Tibial nerve (tissue), 4 donors: ENCODE measurements at regions not wholly inside any gene's neighbourhood (a gene's known extent, or its start where the extent isn't known, plus 50 kb on each side); places are given as distances from the start of the nearest gene placed in this dataset.
"Not testable (repeated sequence)": the region's sequence is repeated elsewhere in the genome, so short reads cannot be mapped to it uniquely, and the experiment has no call there.

Experiments
- DNase-seq, 2 donors: peaks; one replicate each; pipeline ENCODE4 v3.0.0-alpha.2; 2019; ENCODE audit warnings: low spot score in 2 of 2
- H3K27ac ChIP-seq, 4 donors: fragments of 200-600 bp; sonication (generic) in 3 of 4; one replicate each; pipeline ENCODE4 v1.5.1; 2017 to 2019; ENCODE audit warnings: mild to moderate bottlenecking in 1 of 4
- H3K27me3 ChIP-seq, 2 donors: fragments of 200-600 bp; sonication (generic) in 1 of 2; one replicate each; pipeline versions ENCODE4 v1.5.1 to v1.6.0; 2017 to 2019
- H3K36me3 ChIP-seq, 3 donors: fragments of 200-600 bp; sonication (generic); one replicate each; pipeline ENCODE4 v1.5.1; 2018 to 2019
- H3K4me1 ChIP-seq, 4 donors: fragments of 200-600 bp; sonication (generic) in 3 of 4; one replicate each; pipeline ENCODE4 v1.5.1; 2017 to 2019
- H3K4me3 ChIP-seq, 4 donors: fragments of 200-600 bp; sonication (generic) in 3 of 4; one replicate each; pipeline ENCODE4 v1.5.1; 2017 to 2019; ENCODE audit warnings: mild to moderate bottlenecking in 1 of 4, moderate library complexity in 1 of 4
- H3K9me3 ChIP-seq, 4 donors: fragments of 200-600 bp; sonication (generic) in 3 of 4; one replicate each; pipeline ENCODE4 v1.5.1; 2017 to 2019
- CTCF ChIP-seq, 5 experiments: fragments of 200-600 bp in 3 of 5; fragments of 450-650 bp in 2 of 5; sonication (generic) in 3 of 5; IDR thresholded peaks; one replicate each; pipeline ENCODE4 v1.5.1; 2016 to 2019; ENCODE audit warnings: antibody characterized with exemption in 5 of 5, mild to moderate bottlenecking in 3 of 5, moderate library complexity in 2 of 5
- EP300 ChIP-seq, 2 donors: sonication (generic); formaldehyde crosslinking; IDR thresholded peaks; one replicate each; pipeline ENCODE4 v1.6.1; 2017; ENCODE audit warnings: antibody characterized with exemption in 2 of 2, mild to moderate bottlenecking in 1 of 2
- POLR2A ChIP-seq, 2 donors: fragments of 450-650 bp; IDR thresholded peaks; one replicate each; pipeline ENCODE4 v1.6.1; 2017; ENCODE audit warnings: antibody characterized with exemption in 2 of 2, mild to moderate bottlenecking in 2 of 2, moderate library complexity in 2 of 2
- WGBS, 2 donors: methylation state at CpG; one replicate each; pipeline ENCODE4 v1.1.5; 2018; 5-methylcytosine and 5-hydroxymethylcytosine counted together

- H3K4me1 ChIP-seq, result peaks cover 0 to 17% (median 0%) of the 10 kb centered on the region in 4 donors
- H3K27ac ChIP-seq, result no peak overlapping the region
- DNase-seq, result no peak
- no peak for TF ChIP-seq EP300 (IDR thresholded peaks at IDR 0.05)
- H3K9me3 ChIP-seq, result peaks cover 0 to 3% (median 0%) of the 10 kb centered on the region in 4 donors
- H3K36me3 ChIP-seq, result no peaks in the 10 kb centered on the region
- no peak overlapping the region for H3K4me3 ChIP-seq
- H3K27me3 ChIP-seq, result no peaks in the 10 kb centered on the region
Measured at GRCh38 chr7:69285854-69286253, 312.4 kb upstream of the AUTS2 start.

- H3K27me3 ChIP-seq, result no peaks in the 10 kb centered on the region
- H3K4me1 ChIP-seq, result no peaks in the 10 kb centered on the region
- H3K36me3 ChIP-seq, result no peaks in the 10 kb centered on the region
- no peaks in the 10 kb centered on the region for H3K9me3 ChIP-seq
- TF ChIP-seq EP300 (IDR thresholded peaks at IDR 0.05) (no peak), POLR2A (IDR thresholded peaks at IDR 0.05) (no peak), CTCF (IDR thresholded peaks at IDR 0.05) (no peak)
- no peak for DNase-seq
- 39 to 65% methylated on average over 3 of the region's 3 CpGs for WGBS, 2 donors
- no peak overlapping the region for H3K27ac ChIP-seq
- no peak overlapping the region for H3K4me3 ChIP-seq
Measured at GRCh38 chr7:69295977-69296376, 302.3 kb upstream of the AUTS2 start.

GRCh38 chr7:69301253-69301652, 297.0 kb upstream of the AUTS2 start:
- H3K4me3 ChIP-seq, result no peak overlapping the region
- no peaks in the 10 kb centered on the region for H3K36me3 ChIP-seq
- DNase-seq, result no peak
- no peak overlapping the region for H3K27ac ChIP-seq
- WGBS, 2 donors, result 67 to 78% methylated on average over 3 of the region's 3 CpGs
- H3K9me3 ChIP-seq, result no peaks in the 10 kb centered on the region
- H3K27me3 ChIP-seq, result no peaks in the 10 kb centered on the region
- H3K4me1 ChIP-seq, result no peaks in the 10 kb centered on the region
- TF ChIP-seq CTCF (IDR thresholded peaks at IDR 0.05), result no peak
- no peak for TF ChIP-seq EP300 (IDR thresholded peaks at IDR 0.05)
- TF ChIP-seq POLR2A (IDR thresholded peaks at IDR 0.05), result no peak

GRCh38 chr7:69309601-69310000, 288.7 kb upstream of the AUTS2 start:
- H3K9me3 ChIP-seq, result peaks cover 0 to 6% (median 0%) of the 10 kb centered on the region in 4 donors
- TF ChIP-seq EP300 (IDR thresholded peaks at IDR 0.05), result no peak
- 83 to 93% methylated on average over 1 of the region's 1 CpG for WGBS, 2 donors
- H3K4me1 ChIP-seq, result no peaks in the 10 kb centered on the region
- H3K36me3 ChIP-seq, result no peaks in the 10 kb centered on the region
- DNase-seq, result no peak
- no peak overlapping the region for H3K4me3 ChIP-seq
- H3K27ac ChIP-seq, result no peak overlapping the region
- H3K27me3 ChIP-seq, result no peaks in the 10 kb centered on the region

- DNase-seq, result no peak
- no peaks in the 10 kb centered on the region for H3K4me1 ChIP-seq
- no peak overlapping the region for H3K4me3 ChIP-seq
- WGBS, 2 donors, result 86 to 92% methylated on average over 1 of the region's 1 CpG
- no peaks in the 10 kb centered on the region for H3K36me3 ChIP-seq
- H3K27me3 ChIP-seq, result no peaks in the 10 kb centered on the region
- H3K9me3 ChIP-seq, result peaks cover 0 to 6% (median 0%) of the 10 kb centered on the region in 4 donors
- TF ChIP-seq EP300 (IDR thresholded peaks at IDR 0.05), result no peak
- TF ChIP-seq POLR2A (IDR thresholded peaks at IDR 0.05), result no peak
- no peak overlapping the region for H3K27ac ChIP-seq
Measured at GRCh38 chr7:69311489-69311888, 286.8 kb upstream of the AUTS2 start.

- not testable (repeated sequence) for H3K27me3 ChIP-seq, H3K27ac ChIP-seq, H3K9me3 ChIP-seq, H3K36me3 ChIP-seq, DNase-seq, H3K4me1 ChIP-seq, H3K4me3 ChIP-seq
- WGBS, 2 donors, result 92 to 97% methylated on average over 4 of the region's 4 CpGs
Measured at GRCh38 chr7:69313852-69314251, 284.4 kb upstream of the AUTS2 start.

- H3K4me1 ChIP-seq, result no peaks in the 10 kb centered on the region
- 70 to 71% methylated on average over 10 of the region's 10 CpGs for WGBS, 2 donors
- no peak for DNase-seq
- no peaks in the 10 kb centered on the region for H3K36me3 ChIP-seq
- H3K27me3 ChIP-seq, result no peaks in the 10 kb centered on the region
- TF ChIP-seq CTCF (IDR thresholded peaks at IDR 0.05) (no peak), POLR2A (IDR thresholded peaks at IDR 0.05) (no peak), EP300 (IDR thresholded peaks at IDR 0.05) (no peak)
- no peak overlapping the region for H3K4me3 ChIP-seq
- H3K27ac ChIP-seq, result no peak overlapping the region
- H3K9me3 ChIP-seq, result no peaks in the 10 kb centered on the region
Measured at GRCh38 chr7:69318794-69319193, 279.5 kb upstream of the AUTS2 start.
